Right lobe of liver (tissue), 6 donors: ENCODE measurements at regions not wholly inside any gene's neighbourhood (a gene's known extent, or its start where the extent isn't known, plus 50 kb on each side); places are given as distances from the start of the nearest gene placed in this dataset.

Source experiments
- ATAC-seq, 4 donors: fragments of 200-7000 bp; cut with Tn5 transposase; one replicate each; pipeline ENCODE4 v1.9.1; 2020; ENCODE audit warnings: mild to moderate bottlenecking in 4 of 4, moderate library complexity in 4 of 4
- DNase-seq, 3 donors: peaks; one replicate each; pipeline ENCODE4 v3.0.0-alpha.2; 2020
- H3K27ac ChIP-seq, 3 donors: fragments of 200-600 bp; one replicate each; pipeline ENCODE4 v1.8.0; 2022
- H3K27me3 ChIP-seq, 2 donors: fragments of 200-600 bp; one replicate each; pipeline ENCODE4 v1.8.0; 2022
- H3K36me3 ChIP-seq, 4 donors: fragments of 200-600 bp; sonication (generic) in 1 of 4; one replicate each; pipeline versions ENCODE4 v1.5.1 to v1.8.0; 2017 to 2022; ENCODE audit warnings: control low read depth in 1 of 4
- H3K4me1 ChIP-seq, 4 donors: fragments of 200-600 bp; sonication (generic) in 1 of 4; one replicate each; pipeline versions ENCODE4 v1.5.1 to v1.8.0; 2017 to 2022; ENCODE audit warnings: control low read depth in 1 of 4
- H3K4me3 ChIP-seq, 3 donors: fragments of 200-600 bp; one replicate each; pipeline ENCODE4 v1.8.0; 2022
- H3K9me3 ChIP-seq, 4 donors: fragments of 200-600 bp; sonication (generic) in 1 of 4; one replicate each; pipeline versions ENCODE4 v1.5.1 to v1.8.0; 2017 to 2022; ENCODE audit warnings: control low read depth in 1 of 4
- POLR2A ChIP-seq: fragments of 450-650 bp; IDR thresholded peaks from one replicate; pipeline ENCODE4 v1.6.1; 2017; ENCODE audit warnings: antibody characterized with exemption, mild to moderate bottlenecking
- WGBS: methylation state at CpG from one replicate; pipeline ENCODE4 v1.1.6; 2018; ENCODE audit warnings: low coverage, low lambda C conversion rate; ENCODE audit not compliant: insufficient coverage; ENCODE audit errors: missing lambda C conversion rate; 5-methylcytosine and 5-hydroxymethylcytosine counted together
- intact Hi-C, 2 donors: fragments of 100-400 bp; cut with DNase I; formaldehyde crosslinking; loops; one replicate each; pipeline versions ENCODE4 v1.11.2 to v1.14.1; 2022
- TF ChIP-seq, protein P1 (sequence below), 4 donors: fragments of 200-600 bp in 3 of 4; fragments of 450-650 bp in 1 of 4; IDR thresholded peaks; one replicate each; pipeline versions ENCODE4 v1.5.1 to v1.8.0; 2016 to 2022; ENCODE audit warnings: antibody characterized with exemption in 4 of 4, mild to moderate bottlenecking in 2 of 4
- donor health status: DM: no; HTN: yes; CAD: no.
- donor health status: DM: no; HTN: no; CAD: no.
- donor health status: DM: no; HTN: no; CAD: no.
- donor health status: DM: no; HTN: yes; CAD: no.
- donor health status: DM: no; HTN: yes; CAD: no.

DNA sequence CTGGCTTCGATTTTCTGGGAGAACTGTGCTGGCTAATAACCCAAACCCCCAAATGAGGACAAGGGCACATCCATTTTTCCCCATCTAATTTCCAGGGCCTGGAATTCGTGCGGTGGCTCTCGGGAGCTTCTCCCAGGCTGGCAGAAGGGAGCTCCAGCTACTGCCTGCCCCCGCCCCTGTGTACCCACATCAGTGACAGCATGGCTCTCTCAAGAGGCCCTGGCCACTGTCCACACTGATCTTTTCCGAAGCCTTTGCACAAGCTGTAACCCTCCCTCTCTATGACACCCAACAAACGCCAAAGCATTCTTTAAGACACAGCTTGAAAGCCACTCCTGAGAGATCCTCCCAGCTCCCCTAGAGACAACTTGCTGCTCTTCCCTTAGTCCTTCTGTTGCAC, 73.1 kb downstream of the ZIC5 start:
- no peak for ATAC-seq
- Histone ChIP-seq H3K27me3 (no peaks in the 10 kb centered on the region), H3K4me3 (no peak overlapping the region), H3K9me3 (no peaks in the 10 kb centered on the region), H3K27ac (no peak overlapping the region), H3K4me1 (peaks cover 0 to 8% (median 0%) of the 10 kb centered on the region in 4 donors), H3K36me3 (no peaks in the 10 kb centered on the region)
- TF ChIP-seq, protein P1, sequence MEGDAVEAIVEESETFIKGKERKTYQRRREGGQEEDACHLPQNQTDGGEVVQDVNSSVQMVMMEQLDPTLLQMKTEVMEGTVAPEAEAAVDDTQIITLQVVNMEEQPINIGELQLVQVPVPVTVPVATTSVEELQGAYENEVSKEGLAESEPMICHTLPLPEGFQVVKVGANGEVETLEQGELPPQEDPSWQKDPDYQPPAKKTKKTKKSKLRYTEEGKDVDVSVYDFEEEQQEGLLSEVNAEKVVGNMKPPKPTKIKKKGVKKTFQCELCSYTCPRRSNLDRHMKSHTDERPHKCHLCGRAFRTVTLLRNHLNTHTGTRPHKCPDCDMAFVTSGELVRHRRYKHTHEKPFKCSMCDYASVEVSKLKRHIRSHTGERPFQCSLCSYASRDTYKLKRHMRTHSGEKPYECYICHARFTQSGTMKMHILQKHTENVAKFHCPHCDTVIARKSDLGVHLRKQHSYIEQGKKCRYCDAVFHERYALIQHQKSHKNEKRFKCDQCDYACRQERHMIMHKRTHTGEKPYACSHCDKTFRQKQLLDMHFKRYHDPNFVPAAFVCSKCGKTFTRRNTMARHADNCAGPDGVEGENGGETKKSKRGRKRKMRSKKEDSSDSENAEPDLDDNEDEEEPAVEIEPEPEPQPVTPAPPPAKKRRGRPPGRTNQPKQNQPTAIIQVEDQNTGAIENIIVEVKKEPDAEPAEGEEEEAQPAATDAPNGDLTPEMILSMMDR (IDR thresholded peaks at IDR 0.05) = no peak
- TF ChIP-seq POLR2A = no peak
- WGBS = 76% methylated on average over 4 of the region's 7 CpGs
- no peak for DNase-seq
- intact Hi-C loops = loop anchor here in 1 of 2 donors (10.0 kb wide), 1 partner anchor 244 kb away; no protein-coding TSS in a partner anchor

DNA sequence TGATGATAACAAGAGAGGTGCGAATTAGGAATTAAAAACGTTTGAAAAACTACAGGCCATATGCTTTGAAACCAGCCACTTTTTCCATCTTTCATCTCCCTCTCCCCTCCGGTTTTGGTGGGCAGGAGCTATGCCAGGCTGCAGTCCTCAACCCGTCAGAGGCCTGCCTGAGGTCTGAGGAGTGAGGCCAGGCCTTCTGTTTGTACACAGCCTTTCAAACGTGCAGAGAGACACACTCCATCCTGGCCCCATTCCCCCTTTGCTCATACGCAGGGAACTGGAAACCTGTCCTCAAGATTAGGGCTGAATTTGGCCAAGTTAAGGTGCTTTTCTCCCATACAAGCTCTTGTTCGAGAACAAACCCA, 74.5 kb downstream of the ZIC5 start:
- ATAC-seq (no peak), DNase-seq (no peak)
- Histone ChIP-seq H3K9me3 (no peaks in the 10 kb centered on the region), H3K27me3 (no peaks in the 10 kb centered on the region), H3K4me1 (peaks cover 0 to 8% (median 0%) of the 10 kb centered on the region in 4 donors), H3K4me3 (no peak overlapping the region), H3K27ac (no peak overlapping the region), H3K36me3 (no peaks in the 10 kb centered on the region)
- TF ChIP-seq, protein P1 (IDR thresholded peaks at IDR 0.05) = no peak
- no peak for TF ChIP-seq POLR2A
- intact Hi-C loops = loop anchor here in 1 of 2 donors (10.0 kb wide), 1 partner anchor 242 kb away; no protein-coding TSS in a partner anchor
- 72% methylated on average over 5 of the region's 7 CpGs for WGBS

DNA sequence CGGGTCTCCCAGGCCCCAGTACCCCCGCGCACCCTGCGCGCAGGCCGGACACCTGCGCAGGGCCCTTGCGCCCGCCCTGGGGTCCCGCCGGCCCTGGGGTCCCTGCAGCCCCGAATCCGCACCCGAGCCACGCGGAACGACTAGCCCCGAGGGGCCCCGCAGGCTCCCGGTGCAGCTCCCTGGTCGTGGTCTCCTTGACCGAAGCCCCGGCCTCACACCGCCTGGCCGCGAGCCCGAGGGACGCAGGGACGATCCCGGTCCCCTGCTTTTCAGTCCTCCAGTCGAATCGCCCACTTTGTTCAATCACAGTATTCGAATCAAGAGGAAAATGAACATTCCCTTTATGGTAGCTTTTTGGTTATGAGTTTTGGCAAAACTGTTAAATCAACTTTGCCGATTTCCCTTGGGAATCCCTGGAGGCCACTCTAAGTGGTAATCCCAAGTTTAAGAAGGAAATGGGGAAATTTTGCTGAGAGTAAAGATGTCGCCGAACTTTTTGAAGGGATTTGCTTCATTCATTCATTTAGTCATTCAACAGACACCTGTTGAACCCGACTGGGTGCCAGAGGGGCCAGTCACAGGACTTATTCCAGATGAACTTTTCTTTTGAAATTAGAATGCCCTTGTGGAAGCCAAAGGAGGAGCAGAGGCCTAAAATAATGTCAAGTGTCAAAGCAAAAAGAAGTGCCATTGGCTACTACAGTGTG, 75.0 kb downstream of the ZIC5 start:
- Histone ChIP-seq H3K4me3 (no peak overlapping the region), H3K4me1 (peaks cover 0 to 8% (median 0%) of the 10 kb centered on the region in 4 donors), H3K27me3 (no peaks in the 10 kb centered on the region), H3K9me3 (no peaks in the 10 kb centered on the region), H3K36me3 (no peaks in the 10 kb centered on the region), H3K27ac (no peak overlapping the region)
- no peak for DNase-seq
- ATAC-seq = no peak
- intact Hi-C loops = loop anchor here in 1 of 2 donors (10.0 kb wide), 1 partner anchor 242 kb away; no protein-coding TSS in a partner anchor
- 84% methylated on average over 7 of the region's 37 CpGs for WGBS
- TF ChIP-seq POLR2A = no peak
- TF ChIP-seq, protein P1 (IDR thresholded peaks at IDR 0.05) = no peak

DNA sequence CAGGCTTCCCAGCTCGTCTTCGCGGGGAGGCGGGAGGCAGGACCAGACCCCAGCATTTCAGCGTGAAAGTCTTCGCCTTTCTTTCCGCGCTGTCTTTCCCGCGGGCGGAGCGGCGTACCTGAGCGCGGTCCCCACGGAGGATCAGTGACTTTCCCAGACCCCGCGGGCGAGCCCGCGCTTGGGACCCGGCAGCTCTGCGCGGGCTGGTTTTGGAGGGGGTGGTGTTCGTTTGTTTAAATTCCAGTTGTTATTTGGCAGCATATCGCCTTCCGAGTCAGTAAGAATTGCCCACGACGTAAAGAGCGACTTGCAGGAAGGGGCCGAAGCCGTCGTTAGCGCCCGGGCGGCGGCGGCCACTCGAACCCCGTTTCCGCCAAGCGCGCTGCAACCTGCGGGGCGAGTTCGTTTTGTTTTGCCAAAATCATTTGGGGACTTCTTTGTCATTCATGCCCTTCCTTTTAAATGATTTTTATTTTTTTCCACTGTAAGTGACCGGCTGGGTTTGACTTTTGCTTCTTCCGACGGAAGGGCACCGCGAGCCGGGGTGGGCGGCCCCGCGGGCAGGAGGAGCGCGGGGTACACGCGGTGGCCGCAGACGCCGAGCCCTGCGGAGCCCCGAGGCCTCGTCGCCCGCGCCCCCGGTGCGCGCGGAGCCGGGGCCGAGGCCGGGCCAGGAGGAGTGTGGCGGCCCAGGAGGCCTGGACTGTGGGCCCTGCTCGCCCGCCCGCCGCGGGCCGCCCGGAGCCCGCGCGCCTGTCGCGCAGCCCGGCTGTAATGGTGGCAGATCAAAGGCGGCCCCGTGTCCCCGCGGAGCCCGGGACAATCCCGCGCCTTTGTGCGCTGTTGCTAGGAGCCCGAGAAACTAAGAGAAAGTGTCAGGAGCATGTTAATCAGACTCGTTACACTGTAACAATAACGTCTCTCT, 75.9 kb downstream of the ZIC5 start:
- TF ChIP-seq, protein P1 (IDR thresholded peaks at IDR 0.05) = no peak
- TF ChIP-seq POLR2A = no peak
- H3K27ac ChIP-seq = no peak overlapping the region
- DNase-seq = no peak
- intact Hi-C loops = loop anchor here in 1 of 2 donors (10.0 kb wide), 1 partner anchor 241 kb away; no protein-coding TSS in a partner anchor
- no peaks in the 10 kb centered on the region for H3K36me3 ChIP-seq
- 9% methylated on average over 44 of the region's 100 CpGs for WGBS
- H3K9me3 ChIP-seq = no peaks in the 10 kb centered on the region
- H3K27me3 ChIP-seq = no peaks in the 10 kb centered on the region
- peak in 3 of 4 donors; percentile 20 to 37 (median 25) for ATAC-seq
- H3K4me3 ChIP-seq = peak overlapping the region; percentile 43 to 45 (median 43)
- H3K4me1 ChIP-seq = peaks cover 0 to 8% (median 0%) of the 10 kb centered on the region in 4 donors
